ENCODE measurements at regions not wholly inside any gene's neighbourhood (a gene's known extent, or its start where the extent isn't known, plus 50 kb on each side); places are given as distances from the start of the nearest gene placed in this dataset.
"Not testable (repeated sequence)": the region's sequence is repeated elsewhere in the genome, so short reads cannot be mapped to it uniquely, and the experiment has no call there.

GRCh38 chr11:82505379-82505778 is 228.3 kb downstream of the FAM181B start:
- H3K4me3 Mint-ChIP-seq = no peak overlapping the region
- DNase-seq = no peak
- no peaks in the 10 kb centered on the region for H3K36me3 Mint-ChIP-seq
- H3K27ac ChIP-seq (ENCODE audit: low read depth, low read length) = no peak overlapping the region
- no peak overlapping the region for H3K27ac Mint-ChIP-seq
- no peaks in the 10 kb centered on the region for H3K4me1 Mint-ChIP-seq
- no peaks in the 10 kb centered on the region for H3K4me1 ChIP-seq (ENCODE audit: insufficient read depth, low read length)
- CTCF ChIA-PET (ENCODE audit: partially characterized antibody) = no interaction called here
- H3K27me3 ChIP-seq (ENCODE audit: insufficient read depth, low read length) = no peaks in the 10 kb centered on the region
- H3K27me3 Mint-ChIP-seq = no peaks in the 10 kb centered on the region
- intact Hi-C loops (cut with micrococcal nuclease) = no loop called here
- H3K9me3 ChIP-seq (ENCODE audit: control insufficient read depth in 1 of 2, low read length in 2 of 2) = no peaks in the 10 kb centered on the region
- no peaks in the 10 kb centered on the region for H3K36me3 ChIP-seq (ENCODE audit: insufficient read depth, low read length)
- H3K9me3 Mint-ChIP-seq = peaks cover 0 to 5% (median 0%) of the 10 kb centered on the region in 8 donors
- POLR2A ChIA-PET (ENCODE audit: partially characterized antibody) = no interaction called here
- H3K4me3 ChIP-seq (ENCODE audit: low read length in 2 of 2) = no peak overlapping the region

- H3K9me3 ChIP-seq (ENCODE audit: control insufficient read depth in 1 of 2, low read length in 2 of 2); DNase-seq; H3K27me3 Mint-ChIP-seq; H3K4me3 Mint-ChIP-seq; H3K27ac ChIP-seq (ENCODE audit: low read depth, low read length); intact Hi-C loops (cut with micrococcal nuclease); H3K27ac Mint-ChIP-seq; H3K36me3 Mint-ChIP-seq; CTCF ChIA-PET (ENCODE audit: partially characterized antibody); H3K4me1 Mint-ChIP-seq; H3K4me1 ChIP-seq (ENCODE audit: insufficient read depth, low read length); H3K27me3 ChIP-seq (ENCODE audit: insufficient read depth, low read length); POLR2A ChIA-PET (ENCODE audit: partially characterized antibody); H3K9me3 Mint-ChIP-seq; H3K36me3 ChIP-seq (ENCODE audit: insufficient read depth, low read length); H3K4me3 ChIP-seq (ENCODE audit: low read length in 2 of 2): not testable (repeated sequence)
Measured at GRCh38 chr11:82501174-82501573, 232.5 kb downstream of the FAM181B start.

GRCh38 chr11:82494988-82495432 is 238.7 kb downstream of the FAM181B start:
- no peak overlapping the region for H3K27ac ChIP-seq (ENCODE audit: low read depth, low read length)
- H3K9me3 Mint-ChIP-seq = peaks cover 3 to 31% (median 6%) of the 10 kb centered on the region in 8 donors
- ChIA-PET POLR2A (ENCODE audit: partially characterized antibody) (no interaction called here), CTCF (ENCODE audit: partially characterized antibody) (no interaction called here)
- no peak overlapping the region for H3K27ac Mint-ChIP-seq
- intact Hi-C loops (cut with micrococcal nuclease) = no loop called here
- no peak for DNase-seq
- H3K4me3 ChIP-seq (ENCODE audit: low read length in 2 of 2) = no peak overlapping the region
- H3K4me1 ChIP-seq (ENCODE audit: insufficient read depth, low read length) = no peaks in the 10 kb centered on the region
- H3K4me1 Mint-ChIP-seq = no peaks in the 10 kb centered on the region
- H3K36me3 ChIP-seq (ENCODE audit: insufficient read depth, low read length) = no peaks in the 10 kb centered on the region
- H3K27me3 ChIP-seq (ENCODE audit: insufficient read depth, low read length) = no peaks in the 10 kb centered on the region
- H3K9me3 ChIP-seq (ENCODE audit: control insufficient read depth in 1 of 2, low read length in 2 of 2) = no peaks in the 10 kb centered on the region
- H3K36me3 Mint-ChIP-seq = no peaks in the 10 kb centered on the region
- no peaks in the 10 kb centered on the region for H3K27me3 Mint-ChIP-seq
- no peak overlapping the region for H3K4me3 Mint-ChIP-seq

GRCh38 chr11:82474876-82475275 is 258.8 kb downstream of the FAM181B start:
- no peak for DNase-seq
- Mint-ChIP-seq H3K27me3 (no peaks in the 10 kb centered on the region), H3K9me3 (peaks cover 0 to 5% (median 0%) of the 10 kb centered on the region in 8 donors), H3K4me3 (no peak overlapping the region), H3K27ac (no peak overlapping the region), H3K36me3 (no peaks in the 10 kb centered on the region), H3K4me1 (no peaks in the 10 kb centered on the region)
- Histone ChIP-seq H3K4me3 (ENCODE audit: low read length in 2 of 2) (no peak overlapping the region), H3K27me3 (ENCODE audit: insufficient read depth, low read length) (no peaks in the 10 kb centered on the region), H3K4me1 (ENCODE audit: insufficient read depth, low read length) (no peaks in the 10 kb centered on the region), H3K36me3 (ENCODE audit: insufficient read depth, low read length) (no peaks in the 10 kb centered on the region), H3K27ac (ENCODE audit: low read depth, low read length) (no peak overlapping the region), H3K9me3 (ENCODE audit: control insufficient read depth in 1 of 2, low read length in 2 of 2) (no peaks in the 10 kb centered on the region)
- intact Hi-C loops (cut with micrococcal nuclease) = no loop called here
- POLR2A ChIA-PET (ENCODE audit: partially characterized antibody) = no interaction called here
- CTCF ChIA-PET (ENCODE audit: partially characterized antibody) = no interaction called here

- Mint-ChIP-seq H3K36me3 (no peaks in the 10 kb centered on the region), H3K27ac (no peak overlapping the region), H3K4me1 (no peaks in the 10 kb centered on the region), H3K27me3 (no peaks in the 10 kb centered on the region), H3K9me3 (no peaks in the 10 kb centered on the region), H3K4me3 (no peak overlapping the region)
- DNase-seq = no peak
- Histone ChIP-seq H3K4me3 (ENCODE audit: low read length in 2 of 2) (no peak overlapping the region), H3K27me3 (ENCODE audit: insufficient read depth, low read length) (no peaks in the 10 kb centered on the region), H3K27ac (ENCODE audit: low read depth, low read length) (no peak overlapping the region), H3K36me3 (ENCODE audit: insufficient read depth, low read length) (no peaks in the 10 kb centered on the region), H3K9me3 (ENCODE audit: control insufficient read depth in 1 of 2, low read length in 2 of 2) (no peaks in the 10 kb centered on the region), H3K4me1 (ENCODE audit: insufficient read depth, low read length) (no peaks in the 10 kb centered on the region)
- intact Hi-C loops (cut with micrococcal nuclease) = no loop called here
- CTCF ChIA-PET (ENCODE audit: partially characterized antibody) = no interaction called here
- POLR2A ChIA-PET (ENCODE audit: partially characterized antibody) = no interaction called here
Measured at GRCh38 chr11:82465481-82465880, 268.2 kb downstream of the FAM181B start.

GRCh38 chr11:82462608-82463242 is 270.9 kb downstream of the FAM181B start:
- no peaks in the 10 kb centered on the region for H3K4me1 ChIP-seq (ENCODE audit: insufficient read depth, low read length)
- Mint-ChIP-seq H3K36me3 (no peaks in the 10 kb centered on the region), H3K27ac (no peak overlapping the region), H3K4me3 (no peak overlapping the region), H3K4me1 (no peaks in the 10 kb centered on the region), H3K27me3 (no peaks in the 10 kb centered on the region), H3K9me3 (peaks cover 0 to 3% (median 0%) of the 10 kb centered on the region in 8 donors)
- no peaks in the 10 kb centered on the region for H3K27me3 ChIP-seq (ENCODE audit: insufficient read depth, low read length)
- H3K27ac ChIP-seq (ENCODE audit: low read depth, low read length) = no peak overlapping the region
- no peaks in the 10 kb centered on the region for H3K36me3 ChIP-seq (ENCODE audit: insufficient read depth, low read length)
- H3K9me3 ChIP-seq (ENCODE audit: control insufficient read depth in 1 of 2, low read length in 2 of 2) = no peaks in the 10 kb centered on the region
- ChIA-PET CTCF (ENCODE audit: partially characterized antibody) (no interaction called here), POLR2A (ENCODE audit: partially characterized antibody) (no interaction called here)
- no peak overlapping the region for H3K4me3 ChIP-seq (ENCODE audit: low read length in 2 of 2)
- intact Hi-C loops (cut with micrococcal nuclease) = no loop called here
- no peak for DNase-seq

- CTCF ChIA-PET (ENCODE audit: partially characterized antibody) = interaction anchor here (0.7 kb wide), 1 partner anchor 9 kb away, joined by 3 read pairs; no protein-coding TSS in a partner anchor
- Histone ChIP-seq H3K9me3 (ENCODE audit: control insufficient read depth in 1 of 2, low read length in 2 of 2) (no peaks in the 10 kb centered on the region), H3K27me3 (ENCODE audit: insufficient read depth, low read length) (no peaks in the 10 kb centered on the region), H3K4me1 (ENCODE audit: insufficient read depth, low read length) (no peaks in the 10 kb centered on the region), H3K4me3 (ENCODE audit: low read length in 2 of 2) (no peak overlapping the region), H3K36me3 (ENCODE audit: insufficient read depth, low read length) (no peaks in the 10 kb centered on the region), H3K27ac (ENCODE audit: low read depth, low read length) (no peak overlapping the region)
- no peak overlapping the region for H3K27ac Mint-ChIP-seq
- H3K9me3 Mint-ChIP-seq = peaks cover 0 to 4% (median 0%) of the 10 kb centered on the region in 8 donors
- H3K4me3 Mint-ChIP-seq = no peak overlapping the region
- POLR2A ChIA-PET (ENCODE audit: partially characterized antibody) = no interaction called here
- no peaks in the 10 kb centered on the region for H3K4me1 Mint-ChIP-seq
- H3K36me3 Mint-ChIP-seq = no peaks in the 10 kb centered on the region
- no peak for DNase-seq
- H3K27me3 Mint-ChIP-seq = no peaks in the 10 kb centered on the region
- intact Hi-C loops (cut with micrococcal nuclease) = no loop called here
Measured at GRCh38 chr11:82458761-82459160, 274.9 kb downstream of the FAM181B start.

- Histone ChIP-seq H3K4me1 (ENCODE audit: insufficient read depth, low read length) (no peaks in the 10 kb centered on the region), H3K4me3 (ENCODE audit: low read length in 2 of 2) (no peak overlapping the region), H3K36me3 (ENCODE audit: insufficient read depth, low read length) (no peaks in the 10 kb centered on the region), H3K9me3 (ENCODE audit: control insufficient read depth in 1 of 2, low read length in 2 of 2) (no peaks in the 10 kb centered on the region), H3K27me3 (ENCODE audit: insufficient read depth, low read length) (no peaks in the 10 kb centered on the region), H3K27ac (ENCODE audit: low read depth, low read length) (no peak overlapping the region)
- ChIA-PET CTCF (ENCODE audit: partially characterized antibody) (no interaction called here), POLR2A (ENCODE audit: partially characterized antibody) (no interaction called here)
- intact Hi-C loops (cut with micrococcal nuclease) = no loop called here
- Mint-ChIP-seq H3K27me3 (no peaks in the 10 kb centered on the region), H3K9me3 (peaks cover 0 to 5% (median 0%) of the 10 kb centered on the region in 8 donors), H3K4me1 (no peaks in the 10 kb centered on the region), H3K27ac (no peak overlapping the region), H3K36me3 (no peaks in the 10 kb centered on the region), H3K4me3 (no peak overlapping the region)
- no peak for DNase-seq
Measured at GRCh38 chr11:82458147-82458546, 275.5 kb downstream of the FAM181B start.

Data from CD4-positive, alpha-beta memory T cell (primary cell).